ENCODE measurements at regions not wholly inside any gene's neighbourhood (a gene's known extent, or its start where the extent isn't known, plus 50 kb on each side); places are given as distances from the start of the nearest gene placed in this dataset.

GRCh38 chr3:36606871-36607765 is 157.2 kb downstream of the DCLK3 start (continued):
- TF ChIP-seq BCL11B (tag by site-specific recombination; IDR thresholded peaks at IDR 0.05; ENCODE audit: low read depth): no peak
- no peak for TF ChIP-seq OVOL3 (tag by site-specific recombination; IDR thresholded peaks at IDR 0.05)
- TF ChIP-seq WT1 (tag by site-specific recombination; IDR thresholded peaks at IDR 0.05): no peak
- no peak for TF ChIP-seq ZNF670 (tag by site-specific recombination; IDR thresholded peaks at IDR 0.05; ENCODE audit: low read depth)
- peak; percentile 44; the same call in 1 of the 2 replicates for TF ChIP-seq MEIS1 (CRISPR knock-in tag; IDR thresholded peaks at IDR 0.05; ENCODE audit: borderline replicate concordance)
- TF ChIP-seq GLIS2 (tag by site-specific recombination; IDR thresholded peaks at IDR 0.05): no peak
- no peak for TF ChIP-seq HOXA7 (CRISPR knock-in tag; IDR thresholded peaks at IDR 0.05; ENCODE audit: borderline replicate concordance)

- no peaks in the 10 kb centered on the region for H3K9me3 ChIP-seq (ENCODE audit: control insufficient read depth, insufficient read depth, low read depth, low read length)
- peaks cover 10% of the 10 kb centered on the region for H3K4me1 ChIP-seq (ENCODE audit: control insufficient read depth, insufficient read depth, low read length)
- TF ChIP-seq KLF17 (tag by site-specific recombination; IDR thresholded peaks at IDR 0.05) (no peak), ZNF138 (tag by site-specific recombination; IDR thresholded peaks at IDR 0.05; ENCODE audit: borderline replicate concordance) (no peak)
- H3K4me3 ChIP-seq (ENCODE audit: low read depth, low read length): no peak overlapping the region
- H3K36me3 ChIP-seq (ENCODE audit: control insufficient read depth in 2 of 2, insufficient read depth in 1 of 2, low read length in 2 of 2): no peaks in the 10 kb centered on the region
- ChIA-PET CTCF (interaction anchor here (0.7 kb wide), 1 partner anchor 15 kb away, joined by 3 read pairs; no protein-coding TSS in a partner anchor), POLR2A (no interaction called here)
- H3K27ac ChIP-seq (ENCODE audit: extremely low read depth, low read depth, low read length): no peak overlapping the region
These were observed 160.9 kb downstream of the DCLK3 start for GRCh38 chr3:36603423-36603822.

GRCh38 chr3:36600404-36600803 is 163.9 kb downstream of the DCLK3 start:
- ChIA-PET CTCF (no interaction called here), POLR2A (no interaction called here)
- Histone ChIP-seq H3K9me3 (ENCODE audit: control insufficient read depth, insufficient read depth, low read depth, low read length) (no peaks in the 10 kb centered on the region), H3K36me3 (ENCODE audit: control insufficient read depth in 2 of 2, insufficient read depth in 1 of 2, low read length in 2 of 2) (no peaks in the 10 kb centered on the region), H3K4me1 (ENCODE audit: control insufficient read depth, insufficient read depth, low read length) (no peaks in the 10 kb centered on the region; the same call in 1 of the 2 replicates), H3K27ac (ENCODE audit: extremely low read depth, low read depth, low read length) (no peak overlapping the region), H3K4me3 (ENCODE audit: low read depth, low read length) (no peak overlapping the region)
- TF ChIP-seq GLIS2 (tag by site-specific recombination; IDR thresholded peaks at IDR 0.05) (no peak), ZBTB7A (tag by site-specific recombination; IDR thresholded peaks at IDR 0.05; ENCODE audit: low read depth) (no peak), ZNF23 (tag by site-specific recombination; IDR thresholded peaks at IDR 0.05; ENCODE audit: borderline replicate concordance) (no peak), ZNF701 (tag by site-specific recombination; IDR thresholded peaks at IDR 0.05) (no peak), GLI2 (tag by site-specific recombination; IDR thresholded peaks at IDR 0.05; ENCODE audit: borderline replicate concordance, low read depth) (no peak), ZBTB26 (tag by site-specific recombination; optimal IDR thresholded peaks at IDR 0.05) (no peak), ZNF521 (tag by site-specific recombination; IDR thresholded peaks at IDR 0.05) (no peak)
